Upper lobe of left lung (tissue), 6 donors: ENCODE measurements at regions not wholly inside any gene's neighbourhood (a gene's known extent, or its start where the extent isn't known, plus 50 kb on each side); places are given as distances from the start of the nearest gene placed in this dataset.
"Not testable (repeated sequence)": the region's sequence is repeated elsewhere in the genome, so short reads cannot be mapped to it uniquely, and the experiment has no call there.

Experiments
- ATAC-seq, 2 donors: fragments of 200-7000 bp; cut with Tn5 transposase; one replicate each; pipeline ENCODE4 v1.9.1; 2022; ENCODE audit warnings: mild to moderate bottlenecking in 2 of 2, moderate library complexity in 2 of 2; ENCODE audit not compliant: low FRiP score in 2 of 2
- DNase-seq, 2 donors: peaks; one replicate each; pipeline ENCODE4 v3.0.0-alpha.2; 2019 to 2020
- H3K27ac ChIP-seq, 4 donors: fragments of 200-600 bp; sonication (generic); one replicate each; pipeline ENCODE4 v1.5.1; 2016 to 2019
- H3K27me3 ChIP-seq, 4 donors: fragments of 200-600 bp; sonication (generic); one replicate each; pipeline ENCODE4 v1.5.1; 2017 to 2019
- H3K36me3 ChIP-seq, 4 donors: fragments of 200-600 bp; sonication (generic); one replicate each; pipeline ENCODE4 v1.5.1; 2016 to 2019
- H3K4me1 ChIP-seq, 4 donors: fragments of 200-600 bp; sonication (generic); one replicate each; pipeline ENCODE4 v1.5.1; 2018 to 2019
- H3K4me3 ChIP-seq, 4 donors: fragments of 200-600 bp; sonication (generic); one replicate each; pipeline ENCODE4 v1.5.1; 2017 to 2019; ENCODE audit warnings: mild to moderate bottlenecking in 2 of 4, moderate library complexity in 1 of 4
- H3K9me3 ChIP-seq, 4 donors: fragments of 200-600 bp; sonication (generic); one replicate each; pipeline ENCODE4 v1.5.1; 2018 to 2019
- EP300 ChIP-seq, 4 donors: sonication (generic); formaldehyde crosslinking; IDR thresholded peaks; one replicate each; pipeline ENCODE4 v1.5.1; 2017; ENCODE audit warnings: antibody characterized with exemption in 4 of 4, control low read depth in 2 of 4
- POLR2A ChIP-seq, 4 donors: fragments of 450-650 bp; IDR thresholded peaks; one replicate each; pipeline ENCODE4 v1.5.1; 2016 to 2017; ENCODE audit warnings: antibody characterized with exemption in 4 of 4, mild to moderate bottlenecking in 2 of 4
- POLR2AphosphoS5 ChIP-seq, 2 donors: sonication (generic); formaldehyde crosslinking; IDR thresholded peaks; one replicate each; pipeline ENCODE4 v1.5.1; 2017; ENCODE audit warnings: antibody characterized with exemption in 2 of 2
- WGBS, 2 donors: methylation state at CpG; one replicate each; pipeline ENCODE4 v1.1.5; 2017 to 2018; 5-methylcytosine and 5-hydroxymethylcytosine counted together
- TF ChIP-seq, protein P1 (sequence below), 6 experiments: fragments of 450-650 bp in 4 of 6; fragments of 200-600 bp in 2 of 6; sonication (generic) in 2 of 6; IDR thresholded peaks; one replicate each; pipeline ENCODE4 v1.5.1; 2016 to 2019; ENCODE audit warnings: antibody characterized with exemption in 6 of 6
- donor health status: DM: no; HTN: no; CAD: no; lungs with moderate emphysema.
- donor health status: DM: no; HTN: yes; CAD: no; lungs with severe emphysema.

DNA sequence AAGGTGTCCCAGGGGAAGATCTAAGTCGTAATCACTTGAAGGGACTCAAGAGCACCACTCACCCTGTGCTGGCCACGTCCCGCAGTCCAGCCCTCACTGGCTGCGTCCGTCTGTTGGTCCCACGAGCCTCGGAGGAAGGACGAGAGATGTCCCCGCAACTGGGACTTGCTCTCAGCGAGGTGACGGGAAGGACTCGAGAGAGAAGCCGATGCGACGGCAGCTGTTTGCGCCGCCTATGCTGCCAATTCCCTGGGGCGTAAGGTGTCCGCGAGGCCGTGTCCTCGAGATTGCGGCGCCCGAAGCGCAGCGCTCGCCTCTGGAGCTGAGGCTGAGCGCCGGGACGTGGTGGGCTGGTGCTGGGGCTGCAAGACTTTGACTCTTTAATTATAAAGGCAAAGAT, 100.6 kb upstream of the SEMA3E start:
- H3K9me3 ChIP-seq: peaks cover 0 to 4% (median 0%) of the 10 kb centered on the region in 4 donors
- 93 to 95% methylated on average over 31 of the region's 31 CpGs for WGBS, 2 donors
- ATAC-seq (no peak), DNase-seq (peak in 1 of 2 donors; percentile 58)
- no peaks in the 10 kb centered on the region for H3K27me3 ChIP-seq
- H3K27ac ChIP-seq: no peak overlapping the region
- H3K4me3 ChIP-seq: no peak overlapping the region
- H3K4me1 ChIP-seq: no peaks in the 10 kb centered on the region
- no peaks in the 10 kb centered on the region for H3K36me3 ChIP-seq
- TF ChIP-seq EP300 (IDR thresholded peaks at IDR 0.05) (no peak), POLR2AphosphoS5 (IDR thresholded peaks at IDR 0.05) (no peak), POLR2A (IDR thresholded peaks at IDR 0.05) (no peak)
- TF ChIP-seq, protein P1, sequence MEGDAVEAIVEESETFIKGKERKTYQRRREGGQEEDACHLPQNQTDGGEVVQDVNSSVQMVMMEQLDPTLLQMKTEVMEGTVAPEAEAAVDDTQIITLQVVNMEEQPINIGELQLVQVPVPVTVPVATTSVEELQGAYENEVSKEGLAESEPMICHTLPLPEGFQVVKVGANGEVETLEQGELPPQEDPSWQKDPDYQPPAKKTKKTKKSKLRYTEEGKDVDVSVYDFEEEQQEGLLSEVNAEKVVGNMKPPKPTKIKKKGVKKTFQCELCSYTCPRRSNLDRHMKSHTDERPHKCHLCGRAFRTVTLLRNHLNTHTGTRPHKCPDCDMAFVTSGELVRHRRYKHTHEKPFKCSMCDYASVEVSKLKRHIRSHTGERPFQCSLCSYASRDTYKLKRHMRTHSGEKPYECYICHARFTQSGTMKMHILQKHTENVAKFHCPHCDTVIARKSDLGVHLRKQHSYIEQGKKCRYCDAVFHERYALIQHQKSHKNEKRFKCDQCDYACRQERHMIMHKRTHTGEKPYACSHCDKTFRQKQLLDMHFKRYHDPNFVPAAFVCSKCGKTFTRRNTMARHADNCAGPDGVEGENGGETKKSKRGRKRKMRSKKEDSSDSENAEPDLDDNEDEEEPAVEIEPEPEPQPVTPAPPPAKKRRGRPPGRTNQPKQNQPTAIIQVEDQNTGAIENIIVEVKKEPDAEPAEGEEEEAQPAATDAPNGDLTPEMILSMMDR (IDR thresholded peaks at IDR 0.05): no peak

DNA sequence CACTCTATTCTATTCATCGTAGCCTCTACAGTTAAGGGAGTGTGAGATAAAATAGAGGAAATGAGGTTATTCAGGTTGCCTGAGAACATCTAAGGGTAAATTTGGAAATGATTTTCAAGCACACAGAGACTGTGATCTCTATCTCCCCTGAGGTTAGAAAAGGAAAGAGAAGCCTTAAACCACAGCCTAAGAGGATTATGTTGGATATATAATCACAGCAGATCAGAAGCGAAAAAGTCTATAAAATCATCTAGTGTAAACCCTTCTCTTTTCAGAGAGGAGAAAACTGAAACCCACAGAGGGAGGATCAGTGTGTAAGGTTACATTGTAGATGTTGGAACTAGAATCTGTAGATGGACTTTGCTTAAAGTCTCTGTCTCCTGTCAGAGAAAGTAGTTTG, 90.6 kb upstream of the SEMA3E start:
- no peak overlapping the region for H3K27ac ChIP-seq
- no peaks in the 10 kb centered on the region for H3K9me3 ChIP-seq
- H3K36me3 ChIP-seq: no peaks in the 10 kb centered on the region
- 69 to 74% methylated on average over 2 of the region's 2 CpGs for WGBS, 2 donors
- H3K4me1 ChIP-seq: no peaks in the 10 kb centered on the region
- no peaks in the 10 kb centered on the region for H3K27me3 ChIP-seq
- DNase-seq (no peak), ATAC-seq (no peak)
- no peak for TF ChIP-seq POLR2AphosphoS5 (IDR thresholded peaks at IDR 0.05)
- no peak for TF ChIP-seq EP300 (IDR thresholded peaks at IDR 0.05)
- no peak for TF ChIP-seq POLR2A (IDR thresholded peaks at IDR 0.05)
- TF ChIP-seq, protein P1 (IDR thresholded peaks at IDR 0.05): no peak
- H3K4me3 ChIP-seq: no peak overlapping the region

DNA sequence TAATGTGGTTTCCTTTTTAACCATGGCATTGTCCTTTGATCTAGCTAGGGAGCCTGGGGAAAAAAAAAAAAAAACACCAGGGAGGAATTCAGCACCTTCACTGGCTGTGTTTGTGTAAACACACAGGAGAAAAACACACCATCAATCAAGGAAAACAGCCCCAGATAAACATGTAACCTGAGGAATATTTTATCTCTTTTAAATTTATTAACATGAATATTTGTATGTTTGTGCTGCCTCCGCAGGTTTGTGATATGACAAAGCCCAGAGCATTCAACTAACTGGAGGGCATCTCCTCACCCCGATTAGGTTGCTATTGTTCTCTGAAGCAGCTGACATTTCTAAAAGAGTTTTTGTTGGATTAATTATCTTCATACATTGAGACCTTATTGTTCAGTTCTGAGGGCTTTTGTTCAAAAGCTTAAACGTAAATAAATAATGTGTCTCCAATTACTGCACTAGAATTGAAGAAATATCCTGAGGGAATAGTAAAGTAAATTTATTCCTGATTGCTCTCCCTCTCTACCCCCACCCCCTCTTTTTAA, 89.4 kb upstream of the SEMA3E start:
- WGBS, 2 donors: 40 to 49% methylated on average over 3 of the region's 3 CpGs

DNA sequence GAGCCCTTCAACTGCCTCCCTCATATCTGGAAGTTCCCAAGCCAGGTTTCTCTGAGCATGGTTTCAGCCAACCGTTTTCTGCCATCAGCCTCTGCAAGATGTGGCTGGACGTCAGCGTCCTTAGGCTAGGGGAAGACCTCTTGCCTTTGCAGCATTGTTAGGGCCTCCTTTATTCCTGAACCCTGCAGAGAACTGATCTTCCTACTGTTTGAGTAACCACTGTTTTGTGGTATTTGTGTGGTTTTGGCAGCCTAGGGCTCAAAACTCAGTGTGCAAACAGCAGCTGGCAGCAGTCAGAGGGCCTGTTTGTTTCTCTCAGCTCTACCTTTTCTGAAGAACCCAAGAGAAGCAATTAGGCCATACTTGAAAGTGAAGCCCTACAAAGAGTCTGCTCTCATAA, 83.4 kb upstream of the SEMA3E start:
- TF ChIP-seq POLR2AphosphoS5 (IDR thresholded peaks at IDR 0.05) (no peak), EP300 (IDR thresholded peaks at IDR 0.05) (no peak), POLR2A (IDR thresholded peaks at IDR 0.05) (no peak)
- TF ChIP-seq, protein P1 (IDR thresholded peaks at IDR 0.05): no peak
- DNase-seq (no peak), ATAC-seq (peak in 1 of 2 donors; percentile 19)
- WGBS, 2 donors: 55 to 57% methylated on average over 3 of the region's 3 CpGs
- Histone ChIP-seq H3K27me3 (no peaks in the 10 kb centered on the region), H3K9me3 (no peaks in the 10 kb centered on the region), H3K4me1 (no peaks in the 10 kb centered on the region), H3K36me3 (no peaks in the 10 kb centered on the region), H3K27ac (no peak overlapping the region), H3K4me3 (no peak overlapping the region)

More for the DNA sequence above, 89.4 kb upstream of the SEMA3E start:
- no peaks in the 10 kb centered on the region for H3K36me3 ChIP-seq
- ATAC-seq (no peak), DNase-seq (no peak)
- H3K4me3 ChIP-seq: no peak overlapping the region
- no peaks in the 10 kb centered on the region for H3K27me3 ChIP-seq
- H3K9me3 ChIP-seq: no peaks in the 10 kb centered on the region
- no peaks in the 10 kb centered on the region for H3K4me1 ChIP-seq
- TF ChIP-seq POLR2AphosphoS5 (IDR thresholded peaks at IDR 0.05) (no peak), EP300 (IDR thresholded peaks at IDR 0.05) (no peak), POLR2A (IDR thresholded peaks at IDR 0.05) (no peak)
- TF ChIP-seq, protein P1 (IDR thresholded peaks at IDR 0.05): no peak
- no peak overlapping the region for H3K27ac ChIP-seq

DNA sequence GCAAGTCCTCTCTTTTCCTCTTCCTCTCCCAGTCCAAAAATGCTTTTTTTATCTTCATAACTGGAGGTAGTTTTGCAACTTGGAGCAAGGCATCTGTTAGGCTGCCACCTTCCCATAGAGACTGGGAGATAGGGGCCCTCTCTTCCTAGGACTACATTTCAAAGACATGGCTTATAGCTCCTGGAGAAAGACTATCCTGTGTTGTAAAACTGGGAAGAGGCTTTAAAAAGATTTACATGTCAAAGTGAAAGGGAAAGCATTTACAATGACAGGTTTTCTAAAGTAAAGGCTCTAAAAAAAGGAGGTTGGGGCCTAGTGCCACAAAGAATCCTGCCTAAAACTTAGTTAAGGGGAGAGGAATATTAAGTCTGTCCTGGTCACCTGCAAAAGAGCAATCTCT, 82.2 kb upstream of the SEMA3E start:
- no peak for ATAC-seq
- no peaks in the 10 kb centered on the region for H3K36me3 ChIP-seq

DNA sequence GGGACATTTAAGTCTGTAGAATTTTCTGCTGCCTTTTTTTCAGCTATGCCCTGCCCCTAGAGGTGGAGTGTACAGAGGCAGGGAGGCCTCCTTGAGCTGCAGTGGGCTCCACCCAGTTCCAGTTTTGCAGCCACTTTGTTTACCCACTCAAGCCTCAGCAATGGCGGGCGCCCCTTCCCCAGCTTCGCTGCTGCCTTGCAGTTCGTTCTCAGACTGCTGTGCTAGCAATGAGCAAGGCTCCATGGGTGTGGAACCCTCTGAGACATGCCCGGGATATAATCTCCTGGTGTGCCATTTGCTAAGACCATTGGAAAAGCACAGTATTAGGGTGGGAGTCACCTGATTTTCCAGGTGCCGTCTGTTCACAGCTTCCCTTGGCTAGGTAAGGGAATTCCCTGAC, 68.0 kb upstream of the SEMA3E start:
- DNase-seq: peak in 1 of 2 donors; percentile 19
- H3K27me3 ChIP-seq, H3K4me1 ChIP-seq, ATAC-seq, H3K9me3 ChIP-seq, H3K27ac ChIP-seq, H3K4me3 ChIP-seq, H3K36me3 ChIP-seq: not testable (repeated sequence)
- WGBS, 2 donors: 94% methylated on average over 6 of the region's 6 CpGs

More for the DNA sequence above, 82.2 kb upstream of the SEMA3E start:
- Histone ChIP-seq H3K4me1 (no peaks in the 10 kb centered on the region), H3K27me3 (no peaks in the 10 kb centered on the region), H3K9me3 (no peaks in the 10 kb centered on the region), H3K27ac (no peak overlapping the region), H3K4me3 (no peak overlapping the region)
- TF ChIP-seq, protein P1 (IDR thresholded peaks at IDR 0.05): no peak
- TF ChIP-seq POLR2AphosphoS5 (IDR thresholded peaks at IDR 0.05) (no peak), POLR2A (IDR thresholded peaks at IDR 0.05) (no peak), EP300 (IDR thresholded peaks at IDR 0.05) (no peak)
- DNase-seq: no peak
